ENCODE measurements at regions not wholly inside any gene's neighbourhood (a gene's known extent, or its start where the extent isn't known, plus 50 kb on each side); places are given as distances from the start of the nearest gene placed in this dataset.

- CTCF ChIA-PET, result interaction anchor here (0.6 kb wide), 1 partner anchor 580 kb away, joined by 6 read pairs; no protein-coding TSS in a partner anchor
- H3K4me3 ChIP-seq (ENCODE audit: low read depth, low read length), result no peak overlapping the region
- H3K36me3 ChIP-seq (ENCODE audit: control insufficient read depth in 2 of 2, insufficient read depth in 1 of 2, low read length in 2 of 2), result no peaks in the 10 kb centered on the region
- peaks cover 2% of the 10 kb centered on the region; the same call in 1 of the 2 replicates for H3K4me1 ChIP-seq (ENCODE audit: control insufficient read depth, insufficient read depth, low read length)
- POLR2A ChIA-PET, result interaction anchor here (0.7 kb wide), 2 partner anchors 32 to 179 kb away, joined by 3 to 5 read pairs; no protein-coding TSS in a partner anchor
- no peaks in the 10 kb centered on the region for H3K9me3 ChIP-seq (ENCODE audit: control insufficient read depth, insufficient read depth, low read depth, low read length)
- no peak overlapping the region for H3K27ac ChIP-seq (ENCODE audit: extremely low read depth, low read depth, low read length)
- TF ChIP-seq ZNF521 (tag by site-specific recombination; IDR thresholded peaks at IDR 0.05), result no peak
- TF ChIP-seq ZNF10 (tag by site-specific recombination; IDR thresholded peaks at IDR 0.05), result no peak
- no peak for TF ChIP-seq HIC1 (tag by site-specific recombination; IDR thresholded peaks at IDR 0.05)
- no peak for TF ChIP-seq SETDB1 (IDR thresholded peaks at IDR 0.05; ENCODE audit: insufficient read length, low read length)
- TF ChIP-seq ZBTB8A (tag by site-specific recombination; IDR thresholded peaks at IDR 0.05), result no peak
- TF ChIP-seq ZNF639 (tag by site-specific recombination; IDR thresholded peaks at IDR 0.05), result no peak
- TF ChIP-seq ZNF302 (tag by site-specific recombination; IDR thresholded peaks at IDR 0.05; ENCODE audit: low read depth), result no peak
- no peak for TF ChIP-seq ZNF529 (tag by site-specific recombination; IDR thresholded peaks at IDR 0.05; ENCODE audit: insufficient replicate concordance)
These were observed 103.2 kb upstream of the SPATA31D4 start for GRCh38 chr9:81824802-81825730.

- no peaks in the 10 kb centered on the region for H3K9me3 ChIP-seq (ENCODE audit: control insufficient read depth, insufficient read depth, low read depth, low read length)
- H3K27ac ChIP-seq (ENCODE audit: extremely low read depth, low read depth, low read length), result no peak overlapping the region
- CTCF ChIA-PET, result no interaction called here
- H3K36me3 ChIP-seq (ENCODE audit: control insufficient read depth in 2 of 2, insufficient read depth in 1 of 2, low read length in 2 of 2), result no peaks in the 10 kb centered on the region
- TF ChIP-seq ZNF555 (tag by site-specific recombination; conservative IDR thresholded peaks at IDR 0.05) (no peak), MEIS1 (CRISPR knock-in tag; IDR thresholded peaks at IDR 0.05; ENCODE audit: borderline replicate concordance) (no peak), ZNF514 (tag by site-specific recombination; IDR thresholded peaks at IDR 0.05) (no peak), PBX3 (CRISPR knock-in tag; IDR thresholded peaks at IDR 0.05) (no peak), ZBTB1 (tag by site-specific recombination; IDR thresholded peaks at IDR 0.05) (no peak), ZNF416 (tag by site-specific recombination; IDR thresholded peaks at IDR 0.05) (no peak), ZNF660 (tag by site-specific recombination; IDR thresholded peaks at IDR 0.05) (no peak), ZNF529 (tag by site-specific recombination; IDR thresholded peaks at IDR 0.05; ENCODE audit: insufficient replicate concordance) (no peak)
- no peaks in the 10 kb centered on the region for H3K4me1 ChIP-seq (ENCODE audit: control insufficient read depth, insufficient read depth, low read length)
- POLR2A ChIA-PET, result no interaction called here
- H3K4me3 ChIP-seq (ENCODE audit: low read depth, low read length), result no peak overlapping the region
These were observed 102.2 kb upstream of the SPATA31D4 start for GRCh38 chr9:81825846-81826516.

All from HEK293 (cell line).